ENCODE measurements at regions not wholly inside any gene's neighbourhood (a gene's known extent, or its start where the extent isn't known, plus 50 kb on each side); places are given as distances from the start of the nearest gene placed in this dataset.

- Histone ChIP-seq H3K27ac (no peak overlapping the region), H3K27me3 (no peaks in the 10 kb centered on the region), H3K4me3 (no peak overlapping the region), H3K4me1 (no peaks in the 10 kb centered on the region), H3K36me3 (no peaks in the 10 kb centered on the region), H3K9me3 (no peaks in the 10 kb centered on the region)
- TF ChIP-seq POLR2A (IDR thresholded peaks at IDR 0.05) (no peak), EP300 (IDR thresholded peaks at IDR 0.05) (no peak), CTCF (IDR thresholded peaks at IDR 0.05) (no peak), POLR2AphosphoS5 (IDR thresholded peaks at IDR 0.05) (no peak)
- peak; percentile 54 for ATAC-seq
- 29 to 92% methylated on average over 1 to 2 of the region's 4 CpGs for WGBS, 2 donors (ENCODE audit: low coverage in 1 of 2)
Measured at GRCh38 chr1:228876187-228876586, 140.9 kb downstream of the RHOU start.

GRCh38 chr1:228879164-228879563 lies 143.9 kb downstream of the RHOU start:
- H3K9me3 ChIP-seq, result no peaks in the 10 kb centered on the region
- no peaks in the 10 kb centered on the region for H3K36me3 ChIP-seq
- no peak overlapping the region for H3K27ac ChIP-seq
- 89 to 97% methylated on average over 1 to 2 of the region's 2 CpGs for WGBS, 2 donors (ENCODE audit: low coverage in 1 of 2)
- no peak overlapping the region for H3K4me3 ChIP-seq
- no peaks in the 10 kb centered on the region for H3K27me3 ChIP-seq
- H3K4me1 ChIP-seq, result no peaks in the 10 kb centered on the region
- TF ChIP-seq POLR2A (IDR thresholded peaks at IDR 0.05), result no peak
- TF ChIP-seq EP300 (IDR thresholded peaks at IDR 0.05), result no peak
- no peak for ATAC-seq

DNA sequence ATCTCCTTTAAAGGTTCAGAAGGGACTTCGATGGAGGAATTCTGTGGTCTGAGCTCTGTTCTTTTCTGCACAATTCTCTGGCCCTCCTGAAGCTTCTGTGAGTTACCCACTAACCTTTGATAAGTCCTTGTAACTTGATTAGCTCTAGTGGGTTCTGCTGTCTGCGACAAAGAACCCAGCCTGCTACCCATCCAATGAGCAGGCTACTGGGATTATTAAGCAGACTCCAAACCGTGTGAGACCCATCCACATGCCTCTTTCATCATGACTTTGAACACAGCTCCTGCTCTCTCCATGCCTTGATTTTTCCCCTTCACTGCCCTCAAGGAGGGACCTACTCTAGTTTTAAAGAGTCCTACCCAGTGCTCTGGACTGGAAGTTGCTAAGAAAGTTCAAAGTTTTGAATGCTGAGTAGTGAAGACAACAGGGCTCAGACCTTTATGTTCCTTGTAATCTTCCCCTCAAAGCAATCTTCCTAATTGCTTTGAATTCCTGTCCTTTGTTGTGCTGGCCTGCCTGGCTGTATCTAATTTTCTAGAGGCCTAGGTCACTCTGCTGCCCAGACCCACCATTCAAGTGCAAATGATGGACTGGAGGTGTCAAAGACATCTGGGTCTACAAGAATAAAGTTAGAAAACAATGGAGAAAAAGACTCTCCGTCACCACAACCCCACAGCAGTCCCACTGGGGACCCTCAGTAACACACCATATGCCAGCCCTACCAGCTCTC lies 146.9 kb downstream of the RHOU start:
- WGBS, 2 donors (ENCODE audit: low coverage in 1 of 2), result 93 to 100% methylated on average over 1 to 3 of the region's 4 CpGs
- TF ChIP-seq POLR2AphosphoS5 (IDR thresholded peaks at IDR 0.05) (no peak), EP300 (IDR thresholded peaks at IDR 0.05) (no peak)
- H3K4me1 ChIP-seq, result no peaks in the 10 kb centered on the region
- H3K27ac ChIP-seq, result no peak overlapping the region
- H3K4me3 ChIP-seq, result no peak overlapping the region
- no peaks in the 10 kb centered on the region for H3K27me3 ChIP-seq
- no peaks in the 10 kb centered on the region for H3K9me3 ChIP-seq
- no peak for ATAC-seq
- H3K36me3 ChIP-seq, result no peaks in the 10 kb centered on the region

DNA sequence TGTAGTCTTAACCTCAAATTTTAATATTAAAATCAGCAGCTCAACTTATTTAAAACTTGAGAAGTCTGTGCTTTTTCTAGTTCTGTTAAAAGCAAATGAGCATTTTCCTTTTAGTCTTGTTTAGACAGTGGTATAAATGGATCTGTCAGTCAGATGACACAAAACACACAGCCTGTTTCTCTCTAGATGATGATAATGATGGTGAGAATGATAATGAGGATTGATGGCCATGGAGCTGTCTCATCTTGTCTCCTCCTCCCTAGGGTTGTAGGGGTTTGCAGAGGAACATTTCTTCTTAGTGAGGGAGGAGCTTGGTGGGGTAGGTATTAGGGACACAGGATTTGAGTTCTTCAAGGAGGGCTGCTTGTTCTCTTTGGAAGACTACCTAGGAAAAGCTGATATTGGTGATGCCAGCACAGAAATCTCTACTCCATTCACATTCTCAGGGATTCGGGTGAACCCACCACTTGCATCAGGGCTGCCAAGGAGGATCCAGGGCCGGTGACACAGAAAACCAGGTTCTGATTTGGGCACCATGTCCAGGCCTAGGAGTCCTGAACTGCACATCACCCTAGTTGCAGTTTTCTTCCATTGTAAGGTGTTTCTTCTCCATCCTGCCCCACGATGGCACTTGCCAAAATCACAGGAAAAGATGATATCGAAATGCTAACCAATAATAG lies 147.6 kb downstream of the RHOU start:
- no peak for ATAC-seq
- 80 to 95% methylated on average over 1 to 2 of the region's 4 CpGs for WGBS, 2 donors (ENCODE audit: low coverage in 1 of 2)
- TF ChIP-seq CTCF (IDR thresholded peaks at IDR 0.05) (no peak), POLR2A (IDR thresholded peaks at IDR 0.05) (no peak), POLR2AphosphoS5 (IDR thresholded peaks at IDR 0.05) (no peak), EP300 (IDR thresholded peaks at IDR 0.05) (no peak)

GRCh38 chr1:228883535-228883934 lies 148.3 kb downstream of the RHOU start:
- H3K9me3 ChIP-seq, result no peaks in the 10 kb centered on the region
- no peak for TF ChIP-seq CTCF (IDR thresholded peaks at IDR 0.05)
- TF ChIP-seq POLR2AphosphoS5 (IDR thresholded peaks at IDR 0.05), result no peak
- no peak for TF ChIP-seq POLR2A (IDR thresholded peaks at IDR 0.05)
- no peak for TF ChIP-seq EP300 (IDR thresholded peaks at IDR 0.05)
- no peaks in the 10 kb centered on the region for H3K4me1 ChIP-seq
- WGBS, 2 donors (ENCODE audit: low coverage in 1 of 2), result 100% methylated on average over 2 of the region's 2 CpGs; no CpG with 5 or more reads in 1 of the 2 donors
- no peak overlapping the region for H3K27ac ChIP-seq
- H3K36me3 ChIP-seq, result no peaks in the 10 kb centered on the region
- no peak overlapping the region for H3K4me3 ChIP-seq
- no peaks in the 10 kb centered on the region for H3K27me3 ChIP-seq
- no peak for ATAC-seq

More for the DNA sequence above, 147.6 kb downstream of the RHOU start:
- Histone ChIP-seq H3K27ac (no peak overlapping the region), H3K9me3 (no peaks in the 10 kb centered on the region), H3K4me1 (no peaks in the 10 kb centered on the region), H3K27me3 (no peaks in the 10 kb centered on the region), H3K36me3 (no peaks in the 10 kb centered on the region), H3K4me3 (no peak overlapping the region)

DNA sequence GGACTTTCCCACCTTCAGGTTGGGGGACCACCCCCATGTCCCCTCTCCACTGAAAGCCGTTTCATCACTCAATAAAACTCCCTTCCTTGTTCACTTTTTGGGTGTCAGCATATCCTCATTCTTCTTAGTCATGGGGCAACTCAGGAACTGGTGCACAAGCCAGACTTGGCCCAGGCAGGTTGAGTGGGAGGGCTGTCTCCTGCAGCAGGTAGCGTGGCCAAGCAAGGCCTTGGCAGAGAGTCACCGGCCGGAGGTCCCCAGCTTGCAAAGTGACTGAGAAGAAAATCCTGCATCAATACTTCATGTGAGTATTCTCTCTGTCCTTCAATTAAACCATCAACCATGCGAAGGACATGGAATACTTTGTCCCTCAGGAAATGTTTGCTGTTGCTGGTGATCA lies 148.9 kb downstream of the RHOU start:
- WGBS, 2 donors (ENCODE audit: low coverage in 1 of 2), result 83 to 100% methylated on average over 1 to 3 of the region's 5 CpGs
- Histone ChIP-seq H3K27me3 (no peaks in the 10 kb centered on the region), H3K9me3 (no peaks in the 10 kb centered on the region), H3K4me1 (no peaks in the 10 kb centered on the region), H3K4me3 (no peak overlapping the region), H3K27ac (no peak overlapping the region), H3K36me3 (no peaks in the 10 kb centered on the region)
- TF ChIP-seq POLR2A (IDR thresholded peaks at IDR 0.05) (no peak), POLR2AphosphoS5 (IDR thresholded peaks at IDR 0.05) (no peak), CTCF (IDR thresholded peaks at IDR 0.05) (no peak), EP300 (IDR thresholded peaks at IDR 0.05) (no peak)
- no peak for ATAC-seq
